Midbrain (tissue), 1 donor: ENCODE measurements at regions not wholly inside any gene's neighbourhood (a gene's known extent, or its start where the extent isn't known, plus 50 kb on each side); places are given as distances from the start of the nearest gene placed in this dataset.

Source experiments
- DNase-seq: peaks from one replicate; lab custom pipeline; 2025; lab: John Stamatoyannopoulos, UW

DNA sequence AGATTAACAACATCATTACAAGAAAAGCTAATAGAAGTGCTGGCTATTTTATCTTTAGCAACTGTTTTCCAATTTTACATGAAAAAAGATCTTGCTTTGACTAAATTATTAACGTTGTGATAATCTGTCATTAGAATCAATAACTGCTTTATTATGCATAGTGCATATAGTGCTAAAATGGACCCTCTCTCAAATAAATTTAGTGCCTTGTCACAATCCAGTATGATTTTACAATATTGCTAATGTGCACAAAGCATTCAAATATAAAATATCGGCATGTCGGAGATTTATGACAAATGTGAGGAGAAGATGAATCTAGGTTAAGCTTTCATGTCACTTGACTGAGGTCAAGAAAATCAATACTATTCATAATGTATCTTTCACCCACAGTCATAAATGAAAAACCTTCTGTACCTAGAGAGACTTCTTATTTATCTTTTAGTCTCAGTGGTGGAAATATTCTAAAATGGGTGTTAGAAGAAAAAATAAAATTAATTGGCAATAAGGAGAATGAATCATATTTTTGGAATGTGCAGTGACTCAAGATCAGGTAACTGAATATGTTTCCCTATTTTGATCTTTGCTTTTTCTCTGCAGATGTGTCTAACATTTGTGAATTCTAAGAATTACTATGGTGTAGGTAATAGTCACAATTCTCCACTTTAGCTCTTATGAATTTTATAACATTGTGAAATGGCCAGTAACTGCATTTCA lies 672.9 kb upstream of the GRAMD2B start:
- no peak for DNase-seq

DNA sequence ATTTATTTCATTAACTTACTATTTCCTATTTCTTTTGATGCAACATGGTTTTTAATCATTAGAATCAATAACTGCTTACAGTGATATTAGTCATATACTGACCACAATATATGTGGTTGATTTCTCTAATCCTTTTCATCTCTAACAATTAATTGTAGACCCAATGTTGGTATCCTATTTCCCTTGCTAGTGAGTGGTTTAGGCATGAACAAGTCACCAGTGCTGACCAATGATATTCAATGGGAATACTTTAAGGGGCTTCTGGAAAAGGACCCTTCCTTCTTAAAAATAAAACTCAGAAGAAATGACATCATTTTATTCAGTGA lies 672.4 kb upstream of the GRAMD2B start:
- no peak for DNase-seq

DNA sequence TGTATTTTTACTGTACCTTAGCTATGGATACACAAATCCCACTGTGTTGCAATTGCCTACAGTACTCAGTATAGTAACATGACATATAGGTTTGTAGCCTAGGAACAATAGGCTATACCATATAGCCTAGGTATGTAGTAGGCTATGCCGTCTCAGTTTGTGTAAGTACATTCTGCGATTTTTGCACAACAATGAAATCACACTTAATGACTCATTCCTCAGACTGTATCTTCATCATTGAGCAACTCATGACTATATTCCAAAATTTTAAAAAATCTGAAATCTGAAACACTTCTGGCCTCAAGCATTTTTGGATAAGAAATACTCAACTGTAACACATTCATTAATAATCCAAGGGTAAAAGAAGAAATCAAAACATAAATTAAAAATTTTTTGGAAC lies 666.8 kb upstream of the GRAMD2B start:
- DNase-seq: no peak

DNA sequence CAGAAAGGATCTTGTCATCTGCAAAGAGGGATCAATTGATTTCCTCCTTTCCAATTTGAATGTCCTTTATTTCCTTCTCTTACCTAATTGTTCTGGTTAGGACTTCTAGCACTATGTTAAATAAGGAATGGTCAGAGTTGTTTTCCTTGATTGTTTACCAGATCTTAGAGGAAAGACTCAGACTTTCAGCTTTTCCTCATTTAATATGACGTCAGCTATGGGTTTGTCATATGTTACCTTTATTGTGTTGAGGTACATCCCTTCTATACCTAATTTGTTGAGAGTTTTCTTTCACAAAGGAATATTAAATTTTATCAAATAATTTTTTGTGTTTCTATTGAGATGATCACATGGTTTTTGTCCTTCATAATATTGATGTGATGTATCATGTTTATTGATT lies 656.5 kb upstream of the GRAMD2B start:
- no peak for DNase-seq

DNA sequence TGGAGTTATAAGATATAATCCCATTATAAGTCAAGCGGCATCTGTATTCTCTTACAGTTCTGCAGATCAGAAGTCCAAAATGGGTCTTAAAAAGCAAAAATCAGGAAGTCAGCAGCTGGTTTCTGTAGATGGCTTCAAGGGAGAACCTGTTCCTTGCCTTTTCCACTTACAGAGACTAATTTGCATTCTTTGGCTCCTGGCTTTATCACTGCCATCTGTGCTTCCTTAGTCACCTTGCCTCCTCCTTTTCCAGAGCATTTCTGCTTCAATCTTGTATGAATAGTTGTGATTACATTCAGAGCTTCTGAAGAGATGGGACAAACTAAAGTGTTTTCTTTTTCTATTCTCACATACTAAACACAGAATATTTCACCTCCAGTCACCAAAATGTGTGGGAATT lies 647.3 kb upstream of the GRAMD2B start:
- DNase-seq: no peak

DNA sequence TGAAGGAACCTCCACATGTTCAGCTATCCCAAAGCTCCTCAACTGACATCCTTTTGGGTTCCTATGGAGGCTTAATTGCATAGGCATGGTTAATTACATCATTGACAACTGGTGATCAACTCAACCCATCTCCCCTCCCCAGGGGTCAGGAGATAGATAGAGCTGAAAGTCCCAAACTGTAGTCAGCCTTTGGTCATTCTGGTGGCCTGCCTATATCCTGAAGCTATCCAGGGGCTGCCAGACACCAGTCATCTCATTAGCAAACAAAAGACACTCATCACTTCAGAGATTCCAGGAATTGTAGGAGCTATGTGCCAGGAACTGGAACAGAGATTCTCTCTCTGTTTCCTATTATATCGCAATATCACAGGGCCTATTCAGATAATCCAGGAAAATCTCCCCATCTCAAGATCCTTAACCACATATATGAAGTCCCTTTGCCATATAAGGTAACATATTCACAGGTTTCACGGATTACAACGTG lies 646.5 kb upstream of the GRAMD2B start:
- DNase-seq: no peak

DNA sequence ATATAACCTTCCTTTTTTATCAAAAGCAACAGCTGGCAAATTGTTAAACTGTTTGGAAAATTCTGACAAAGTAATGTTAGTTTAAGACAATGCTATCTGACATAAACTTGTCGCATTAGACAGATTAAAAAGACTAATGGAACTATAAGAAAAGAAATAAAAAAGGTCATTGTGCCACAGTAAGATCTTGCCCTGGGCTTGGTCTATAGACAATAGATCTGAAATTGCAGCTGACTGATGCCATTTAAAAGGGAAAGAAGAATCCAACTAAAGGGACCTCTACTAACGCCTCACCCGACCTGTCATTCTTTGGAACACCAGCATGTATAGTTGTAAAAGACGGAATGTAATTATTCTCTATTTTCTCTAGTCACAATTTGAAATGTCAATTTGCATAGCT lies 644.4 kb upstream of the GRAMD2B start:
- DNase-seq: no peak

DNA sequence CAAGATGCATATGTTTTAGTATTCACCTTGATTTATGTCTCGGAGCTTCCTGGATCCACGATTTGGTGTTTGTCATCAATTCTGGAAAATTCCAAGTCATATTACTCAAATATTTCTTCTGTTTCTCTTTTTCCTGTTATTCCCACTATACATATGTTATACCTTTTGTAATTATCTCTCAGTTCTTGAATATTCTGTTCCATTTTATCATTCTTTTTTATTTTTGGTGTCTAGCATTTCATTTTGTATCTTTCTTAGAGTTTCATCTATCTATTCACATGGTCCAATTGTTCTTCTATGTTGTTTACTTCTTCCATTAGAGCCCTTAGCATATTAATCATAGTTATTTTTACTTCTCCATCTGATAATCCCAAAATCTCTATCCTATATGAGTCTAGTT lies 637.8 kb upstream of the GRAMD2B start:
- no peak for DNase-seq

DNA sequence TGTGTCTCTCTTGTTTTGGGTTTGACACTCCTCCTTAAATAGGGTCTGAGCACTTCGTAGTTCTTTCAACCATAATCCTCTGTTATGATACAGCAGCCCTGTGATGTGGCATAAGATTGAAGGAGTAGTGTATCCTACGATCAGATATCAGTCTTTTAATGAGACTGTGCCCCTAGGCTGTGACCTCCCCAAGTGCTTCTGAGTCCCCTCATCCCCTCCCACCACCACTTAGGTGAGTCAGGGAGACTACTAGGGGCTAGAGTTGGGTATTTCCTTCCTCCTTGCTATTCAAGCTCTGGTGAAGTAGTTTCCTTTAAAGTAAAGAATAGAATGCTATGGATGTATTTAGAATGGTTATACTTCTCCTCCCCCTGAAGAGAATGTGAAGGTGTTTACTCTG lies 637.2 kb upstream of the GRAMD2B start:
- DNase-seq: no peak

DNA sequence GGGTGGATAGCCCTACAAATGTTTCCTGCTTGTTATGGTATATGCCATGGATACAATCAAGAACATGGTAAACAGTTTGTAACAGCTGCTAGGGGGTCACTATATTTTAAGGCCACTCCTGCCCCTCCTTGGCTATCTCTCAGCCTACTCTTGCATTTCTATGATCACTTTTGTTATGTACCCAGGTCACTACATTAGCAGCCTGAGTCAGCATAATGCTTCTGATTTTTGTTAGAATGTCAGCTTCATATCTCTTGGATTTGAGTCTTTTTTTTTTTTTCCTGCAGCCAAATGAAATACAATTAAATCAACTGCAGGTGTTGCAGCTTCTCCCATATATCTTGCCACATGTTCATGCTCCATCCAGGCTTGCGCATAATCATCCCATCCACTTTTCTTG lies 629.7 kb upstream of the GRAMD2B start:
- no peak for DNase-seq

DNA sequence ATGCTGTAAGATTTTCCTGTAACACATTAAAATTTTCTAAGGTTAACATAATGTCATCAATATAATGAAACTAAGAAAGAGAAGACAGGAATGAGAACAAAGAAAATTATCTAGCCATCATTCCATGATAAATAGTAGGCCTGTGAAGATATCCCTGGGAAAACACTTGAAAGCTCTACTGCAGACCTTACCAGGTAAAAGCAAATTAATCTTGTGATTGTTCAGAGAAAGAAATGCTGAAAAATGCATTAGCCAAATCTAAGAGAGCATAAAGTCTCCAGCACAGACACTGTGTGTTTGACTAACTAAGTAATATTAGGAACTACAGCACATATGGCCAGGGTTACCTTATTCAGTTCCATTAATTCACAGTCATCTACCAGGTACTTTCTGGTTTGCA lies 628.3 kb upstream of the GRAMD2B start:
- no peak for DNase-seq

DNA sequence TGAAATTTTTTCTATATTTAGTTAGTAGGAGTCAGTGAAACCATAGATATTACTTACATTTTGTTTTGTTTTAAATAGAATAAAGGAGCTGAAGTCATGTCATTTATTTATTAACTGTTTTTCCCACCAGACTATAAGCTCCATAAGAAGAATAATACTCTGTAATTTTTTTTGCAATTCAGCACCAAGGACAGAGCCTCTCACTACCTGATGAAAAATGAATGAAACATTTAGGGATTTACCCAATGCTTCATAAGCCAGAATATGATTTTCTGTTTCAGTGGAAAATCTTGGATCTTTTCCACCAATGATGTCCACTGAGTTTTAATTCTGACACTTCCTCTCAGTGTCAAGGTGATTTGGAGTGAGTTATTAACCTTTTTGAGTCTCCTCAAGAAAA lies 624.9 kb upstream of the GRAMD2B start:
- DNase-seq: no peak

DNA sequence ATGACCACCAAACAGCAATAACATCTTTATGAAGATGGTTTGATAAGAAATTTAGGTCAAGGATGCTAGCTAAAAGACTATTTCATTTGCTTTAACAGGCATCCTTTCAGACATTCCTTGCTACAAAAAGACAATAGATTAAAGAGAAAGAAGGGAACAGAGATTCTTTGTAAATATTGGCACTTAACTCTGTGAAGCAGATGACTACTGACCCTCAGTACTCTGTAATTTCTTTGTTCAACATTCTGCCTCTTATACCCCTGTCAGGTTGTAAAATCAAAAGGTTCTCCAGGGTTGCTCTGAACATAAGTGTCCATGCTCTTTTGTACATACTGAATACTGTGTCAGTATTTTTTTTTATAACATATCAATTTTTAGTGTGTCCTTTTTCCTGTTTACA lies 610.6 kb upstream of the GRAMD2B start:
- peak; percentile 18 for DNase-seq

DNA sequence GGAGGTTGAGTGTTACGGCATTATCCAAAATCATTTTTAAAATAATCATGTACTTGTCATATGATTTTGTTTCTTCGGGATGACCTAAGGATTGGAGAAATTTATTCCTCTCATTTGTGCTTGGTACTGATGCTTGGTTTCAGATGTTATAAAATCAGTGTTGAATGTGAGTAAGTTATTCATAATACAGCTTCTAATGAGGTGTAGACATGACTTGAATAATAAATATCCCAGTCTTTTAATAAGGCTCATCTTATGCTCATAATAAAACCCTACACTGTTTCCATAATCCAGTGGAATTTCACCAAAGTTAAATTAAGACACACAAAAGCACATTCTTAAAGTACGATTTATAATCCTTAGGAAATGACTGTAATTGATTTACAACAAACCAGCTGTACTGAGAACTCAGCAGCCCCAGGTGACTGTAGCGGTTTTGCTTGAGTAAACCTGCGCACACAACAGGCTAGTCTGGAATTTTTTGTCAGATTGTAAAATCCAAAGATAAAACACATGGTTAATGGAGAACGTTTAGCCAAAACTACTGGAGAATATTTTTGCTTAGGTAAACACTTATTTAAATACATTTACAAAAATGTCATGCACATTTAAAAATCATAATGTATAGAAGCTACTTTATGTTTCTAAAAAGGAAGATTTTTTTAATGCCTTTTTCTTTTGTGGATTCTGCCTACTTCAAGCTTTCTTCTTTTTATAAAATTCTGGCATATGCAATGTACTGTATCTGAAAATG lies 609.8 kb upstream of the GRAMD2B start:
- peak; percentile 5 for DNase-seq

DNA sequence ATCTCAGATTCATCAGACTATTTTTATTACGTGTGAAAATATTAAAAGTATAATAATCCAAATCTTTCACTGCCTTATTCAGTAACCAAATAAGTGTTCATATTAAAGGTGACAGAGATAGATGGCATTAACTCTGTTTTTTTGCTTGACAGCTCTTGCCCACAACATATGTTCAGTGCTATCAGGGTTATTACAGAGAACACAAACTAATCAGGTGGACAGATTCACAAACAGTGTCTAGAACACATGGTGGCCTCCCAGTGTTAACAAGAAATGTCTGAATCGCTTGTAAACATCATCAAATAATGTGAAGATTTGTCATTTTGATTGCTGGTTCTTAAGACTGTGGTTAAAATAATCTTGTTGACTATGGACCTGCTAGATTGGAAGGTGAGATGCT lies 609.1 kb upstream of the GRAMD2B start:
- no peak for DNase-seq

DNA sequence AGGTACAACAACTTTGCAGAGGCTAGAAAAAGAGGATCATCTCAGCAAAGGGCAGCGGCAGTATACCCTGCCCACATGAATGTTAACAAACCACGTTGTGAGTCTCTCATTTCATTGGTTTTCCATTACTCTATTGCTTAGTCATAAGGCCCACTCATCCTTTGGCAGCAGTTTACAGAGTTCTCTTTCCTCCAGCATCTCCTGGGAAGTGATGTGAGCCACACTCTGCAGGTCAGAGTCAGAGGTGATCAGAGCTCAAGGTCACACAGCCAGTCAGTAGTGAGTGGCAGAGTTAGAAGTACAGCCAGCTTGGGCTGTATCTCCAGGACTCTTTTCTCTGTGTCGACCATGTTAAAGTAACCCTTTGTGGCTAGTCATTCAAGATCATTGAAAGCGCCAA lies 599.6 kb upstream of the GRAMD2B start:
- DNase-seq: no peak

DNA sequence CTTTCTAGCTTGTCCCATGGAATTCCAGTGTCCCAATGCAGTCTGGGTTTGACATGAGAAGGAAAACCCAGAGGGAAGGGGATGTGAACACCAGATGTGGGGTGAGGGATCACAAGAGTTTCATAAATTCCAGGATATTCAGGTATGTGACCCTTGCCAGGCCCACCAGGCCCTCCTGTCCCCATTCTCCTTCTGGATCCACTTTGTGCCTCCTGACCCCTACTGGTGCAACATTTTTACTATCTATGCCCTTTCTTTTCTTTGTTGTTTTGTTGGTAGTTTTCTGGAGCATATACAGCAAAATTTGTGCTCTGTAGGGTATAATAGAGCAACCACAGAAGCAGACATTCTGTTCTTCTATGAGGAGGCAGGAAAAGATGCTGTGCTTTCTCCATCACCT lies 597.0 kb upstream of the GRAMD2B start:
- no peak for DNase-seq

DNA sequence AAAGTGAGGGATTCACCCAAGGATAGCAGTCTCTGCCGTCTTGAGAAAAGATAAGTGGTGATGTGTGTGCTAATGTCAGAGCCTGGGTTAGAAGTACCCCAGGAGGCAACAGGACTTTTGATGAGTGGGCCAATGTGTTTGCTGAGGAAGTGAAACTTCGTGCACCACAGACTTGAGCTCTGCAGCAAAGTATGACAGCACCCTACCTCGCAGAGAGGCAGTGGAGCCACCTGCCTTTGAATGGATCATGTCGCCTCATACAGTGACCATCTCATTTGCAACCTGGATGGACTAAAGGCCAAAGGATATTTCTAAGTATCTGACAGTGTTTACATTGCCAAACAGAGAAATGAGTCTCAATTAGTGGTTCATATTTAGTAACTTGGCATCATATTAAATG lies 593.9 kb upstream of the GRAMD2B start:
- DNase-seq: no peak

DNA sequence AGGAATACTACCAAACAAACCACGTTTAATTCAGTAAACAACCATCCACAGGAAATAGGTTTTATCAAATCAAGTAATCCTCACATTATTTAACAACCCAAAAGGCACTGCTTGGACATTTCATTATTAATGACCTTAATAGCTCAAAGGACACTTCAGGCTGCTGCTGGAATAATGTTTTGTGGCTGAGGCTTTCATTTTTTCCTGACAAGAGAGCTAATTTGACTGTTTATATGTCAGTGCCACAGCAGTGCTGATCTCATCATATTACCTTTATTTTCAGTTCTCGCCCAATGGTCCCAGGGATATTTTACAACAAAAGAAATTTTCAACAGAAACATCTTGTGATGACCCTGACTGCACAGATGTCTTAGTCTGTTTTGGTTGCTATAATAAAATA lies 589.8 kb upstream of the GRAMD2B start:
- peak; percentile 14 for DNase-seq

DNA sequence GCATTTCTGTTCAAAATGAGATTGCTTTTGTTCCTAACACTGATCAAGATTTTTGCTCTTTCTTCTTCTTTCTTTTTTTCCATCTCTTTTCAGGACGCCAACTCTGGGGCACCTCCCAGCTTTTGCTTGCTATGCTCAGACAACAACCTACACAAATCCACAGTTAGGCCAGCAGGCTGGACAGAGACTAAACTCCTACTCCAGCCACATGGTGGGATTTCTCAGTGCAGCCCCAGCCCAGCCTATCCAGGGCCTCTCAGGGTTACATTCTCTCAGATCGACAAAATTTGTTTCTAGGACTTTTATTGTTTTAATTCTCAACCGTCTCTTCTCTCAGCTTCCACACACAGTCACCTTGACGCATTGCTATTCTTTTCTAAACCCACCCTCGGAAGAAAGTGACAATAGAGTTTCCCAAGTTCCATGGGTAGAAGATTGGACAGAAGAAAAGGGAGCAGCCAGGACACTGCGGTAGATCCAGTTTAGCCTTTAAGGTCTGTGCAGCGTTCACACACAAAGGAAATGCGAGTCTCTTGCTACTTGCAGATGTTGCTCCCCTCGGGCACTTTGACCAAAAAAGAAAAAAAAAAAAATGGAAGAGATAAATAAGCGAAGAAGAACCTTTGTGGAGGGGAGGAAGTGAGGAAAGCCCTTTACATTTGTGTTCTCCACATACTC lies 588.6 kb upstream of the GRAMD2B start:
- DNase-seq: no peak

DNA sequence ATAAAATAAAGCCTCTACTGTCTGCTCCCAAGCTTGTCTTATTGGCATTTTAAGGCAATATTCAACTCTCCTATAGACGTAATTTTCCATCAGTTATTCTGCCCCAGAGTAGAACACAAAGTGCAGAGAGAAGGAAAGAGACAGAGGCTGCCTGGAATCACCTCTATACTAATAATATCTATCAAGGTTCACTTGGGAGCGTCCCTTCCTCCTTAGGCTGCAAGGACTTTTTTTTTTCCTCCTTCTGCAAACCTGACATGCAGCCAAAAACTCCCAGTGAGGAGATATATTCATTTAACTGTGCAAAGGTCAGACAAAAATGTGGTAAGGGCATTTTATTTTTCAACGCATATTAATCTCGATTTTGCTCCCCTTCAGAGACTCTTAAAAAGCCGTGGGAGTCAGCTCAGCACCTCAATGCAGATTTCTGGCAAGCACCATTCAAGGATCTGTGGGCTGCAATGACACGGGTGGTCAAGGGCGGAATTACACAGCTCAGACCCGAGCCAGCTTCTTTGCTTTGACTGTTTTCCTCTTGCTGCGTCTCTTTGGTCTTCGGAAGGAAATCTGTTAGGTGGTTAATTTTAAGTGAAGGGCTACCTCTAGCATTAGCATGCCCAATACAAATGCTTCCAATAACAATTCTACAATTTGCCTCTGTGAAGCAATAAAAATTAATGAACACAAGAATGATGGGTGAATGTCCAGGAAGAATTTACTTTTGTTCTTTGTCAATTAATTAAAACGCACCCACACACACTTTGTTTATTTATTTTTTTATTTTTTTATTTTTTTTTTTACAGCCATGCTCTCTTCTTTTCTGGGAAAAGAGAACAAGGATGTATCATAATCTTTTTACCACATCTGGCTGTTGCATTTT lies 587.7 kb upstream of the GRAMD2B start:
- peak; percentile 61 for DNase-seq

DNA sequence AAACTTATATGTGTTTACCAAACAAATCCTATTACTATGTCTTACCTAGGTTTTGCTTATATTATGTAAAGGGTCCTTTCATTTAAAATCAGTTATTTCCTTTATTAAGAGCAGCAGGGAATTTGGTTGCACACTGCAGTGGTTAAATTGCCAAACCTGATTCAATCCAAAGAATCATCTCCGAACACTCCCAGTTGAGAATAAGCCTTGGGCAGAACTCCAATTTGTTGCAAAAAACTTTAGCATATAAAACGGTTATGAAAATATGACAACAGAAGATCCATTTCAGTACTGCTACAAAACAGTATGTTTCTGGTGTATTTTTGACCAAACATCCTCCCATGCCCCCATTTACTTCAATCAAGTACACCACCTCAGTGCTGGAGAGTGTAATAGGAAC lies 587.0 kb upstream of the GRAMD2B start:
- no peak for DNase-seq
